ENCODE measurements at regions not wholly inside any gene's neighbourhood (a gene's known extent, or its start where the extent isn't known, plus 50 kb on each side); places are given as distances from the start of the nearest gene placed in this dataset.

DNA sequence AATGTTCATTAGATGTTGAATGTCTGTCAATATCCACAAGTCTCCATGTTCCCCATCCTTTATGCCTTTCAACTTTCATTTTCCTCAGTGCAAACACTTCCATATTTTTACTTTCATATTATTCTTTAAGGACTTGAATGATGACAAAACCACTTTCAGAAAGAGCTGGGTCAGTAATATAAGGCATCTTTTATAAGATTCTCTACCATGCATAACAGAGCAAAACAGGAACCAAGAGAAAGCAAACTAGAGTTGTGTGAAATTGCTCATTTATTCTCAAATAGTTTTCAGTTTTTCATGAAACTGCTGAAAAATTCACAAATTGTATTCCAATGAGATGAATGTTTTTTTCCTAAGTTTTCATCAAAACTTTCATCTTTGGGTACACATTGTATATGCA, 1247.6 kb downstream of the PCDH17 start:
- TF ChIP-seq GATA2 (IDR thresholded peaks at IDR 0.05; ENCODE audit: low read depth, low read length): no peak
- TF ChIP-seq GATA3 (IDR thresholded peaks at IDR 0.05; ENCODE audit: low read depth, low read length): no peak

Measured in SH-SY5Y (cell line).